NCI-H1092 (cell line): ENCODE measurements at regions not wholly inside any gene's neighbourhood (a gene's known extent, or its start where the extent isn't known, plus 50 kb on each side); places are given as distances from the start of the nearest gene placed in this dataset.

ENCODE experiments used
- DNase-seq: peaks from one replicate; lab custom pipeline; 2025; lab: John Stamatoyannopoulos, UW

GRCh38 chr2:211067029-211067428 lies 510.6 kb downstream of the CPS1 start:
- DNase-seq: no peak

GRCh38 chr2:211068108-211068780 lies 511.8 kb downstream of the CPS1 start:
- no peak for DNase-seq

GRCh38 chr2:211070547-211070946 lies 514.1 kb downstream of the CPS1 start:
- no peak for DNase-seq

GRCh38 chr2:211077216-211077767 lies 520.9 kb downstream of the CPS1 start:
- no peak for DNase-seq

GRCh38 chr2:211084352-211084751 lies 528.0 kb downstream of the CPS1 start:
- DNase-seq: no peak

- DNase-seq: no peak
Measured at GRCh38 chr2:211085056-211085680, 528.8 kb downstream of the CPS1 start.

GRCh38 chr2:211086049-211086448 lies 529.6 kb downstream of the CPS1 start:
- no peak for DNase-seq

- DNase-seq: no peak
Measured at GRCh38 chr2:211089127-211089526, 532.7 kb downstream of the CPS1 start.

- DNase-seq: no peak
Measured at GRCh38 chr2:211093743-211094303, 537.4 kb downstream of the CPS1 start.

GRCh38 chr2:211103989-211104388 lies 547.6 kb downstream of the CPS1 start:
- DNase-seq: no peak

GRCh38 chr2:211113334-211114175 lies 557.2 kb downstream of the CPS1 start:
- DNase-seq: no peak

GRCh38 chr2:211114826-211115455 lies 558.5 kb downstream of the CPS1 start:
- no peak for DNase-seq

GRCh38 chr2:211117026-211117425 lies 560.6 kb downstream of the CPS1 start:
- DNase-seq: no peak

- no peak for DNase-seq
Measured at GRCh38 chr2:211126256-211126655, 569.9 kb downstream of the CPS1 start.

GRCh38 chr2:211127501-211127900 lies 571.1 kb downstream of the CPS1 start:
- DNase-seq: no peak

- no peak for DNase-seq
Measured at GRCh38 chr2:211128287-211128686, 571.9 kb downstream of the CPS1 start.

GRCh38 chr2:211129798-211130197 lies 573.4 kb downstream of the CPS1 start:
- no peak for DNase-seq

GRCh38 chr2:211132046-211132445 lies 575.6 kb downstream of the CPS1 start:
- DNase-seq: no peak

- no peak for DNase-seq
Measured at GRCh38 chr2:211132573-211132972, 576.2 kb downstream of the CPS1 start.

GRCh38 chr2:211133766-211134165 lies 577.4 kb downstream of the CPS1 start:
- no peak for DNase-seq

GRCh38 chr2:211138551-211138950 lies 582.2 kb downstream of the CPS1 start:
- no peak for DNase-seq

GRCh38 chr2:211141646-211142045 lies 585.2 kb downstream of the CPS1 start:
- no peak for DNase-seq
